ENCODE measurements at regions not wholly inside any gene's neighbourhood (a gene's known extent, or its start where the extent isn't known, plus 50 kb on each side); places are given as distances from the start of the nearest gene placed in this dataset.

GRCh38 chr4:91963486-91963885 is 340.3 kb upstream of the GRID2 start:
- no peak for DNase-seq (ENCODE audit: low read depth)
- no peak overlapping the region for H3K4me3 ChIP-seq (ENCODE audit: control insufficient read depth, low read depth, low read length)
- TF ChIP-seq CTCF (IDR thresholded peaks at IDR 0.05; ENCODE audit: control insufficient read depth, insufficient read depth, low read depth, low read length, missing control alignments), result no peak

- no peak for DNase-seq (ENCODE audit: low read depth)
- no peak overlapping the region for H3K4me3 ChIP-seq (ENCODE audit: control insufficient read depth, low read depth, low read length)
- TF ChIP-seq CTCF (IDR thresholded peaks at IDR 0.05; ENCODE audit: control insufficient read depth, insufficient read depth, low read depth, low read length, missing control alignments), result no peak
Observed at GRCh38 chr4:91965166-91965565, 338.6 kb upstream of the GRID2 start.

GRCh38 chr4:91973479-91974153 is 330.1 kb upstream of the GRID2 start:
- TF ChIP-seq CTCF (IDR thresholded peaks at IDR 0.05; ENCODE audit: control insufficient read depth, insufficient read depth, low read depth, low read length, missing control alignments), result no peak
- no peak overlapping the region for H3K4me3 ChIP-seq (ENCODE audit: control insufficient read depth, low read depth, low read length)
- no peak for DNase-seq (ENCODE audit: low read depth)

GRCh38 chr4:91984466-91984865 is 319.3 kb upstream of the GRID2 start:
- no peak for TF ChIP-seq CTCF (IDR thresholded peaks at IDR 0.05; ENCODE audit: control insufficient read depth, insufficient read depth, low read depth, low read length, missing control alignments)
- DNase-seq (ENCODE audit: low read depth), result no peak
- no peak overlapping the region for H3K4me3 ChIP-seq (ENCODE audit: control insufficient read depth, low read depth, low read length)

GRCh38 chr4:91989914-91990313 is 313.9 kb upstream of the GRID2 start:
- no peak overlapping the region for H3K4me3 ChIP-seq (ENCODE audit: control insufficient read depth, low read depth, low read length)
- TF ChIP-seq CTCF (IDR thresholded peaks at IDR 0.05; ENCODE audit: control insufficient read depth, insufficient read depth, low read depth, low read length, missing control alignments), result no peak
- no peak for DNase-seq (ENCODE audit: low read depth)

- DNase-seq (ENCODE audit: low read depth), result no peak
- TF ChIP-seq CTCF (IDR thresholded peaks at IDR 0.05; ENCODE audit: control insufficient read depth, insufficient read depth, low read depth, low read length, missing control alignments), result no peak
- H3K4me3 ChIP-seq (ENCODE audit: control insufficient read depth, low read depth, low read length), result no peak overlapping the region
Observed at GRCh38 chr4:91990726-91991125, 313.0 kb upstream of the GRID2 start.
